HG03460 (cell line): ENCODE measurements at regions not wholly inside any gene's neighbourhood (a gene's known extent, or its start where the extent isn't known, plus 50 kb on each side); places are given as distances from the start of the nearest gene placed in this dataset.
"Not testable (repeated sequence)": the region's sequence is repeated elsewhere in the genome, so short reads cannot be mapped to it uniquely, and the experiment has no call there.

Experiments used
- ATAC-seq: cut with Tn5 transposase; IDR thresholded peaks from one replicate; pipeline ENCODE4 v1.9.1; 2021; ENCODE audit not compliant: unreplicated experiment

- ATAC-seq: not testable (repeated sequence)
Observed at GRCh38 chr6:94557207-94557606, 1020.1 kb upstream of the MANEA start.

- ATAC-seq: no peak
Observed at GRCh38 chr6:94548201-94548600, 1029.1 kb upstream of the MANEA start.

- ATAC-seq: no peak
Observed at GRCh38 chr6:94535798-94536197, 1041.5 kb upstream of the MANEA start.

GRCh38 chr6:94511502-94512088 lies 1065.7 kb upstream of the MANEA start:
- no peak for ATAC-seq

GRCh38 chr6:94510877-94511276 lies 1066.5 kb upstream of the MANEA start:
- ATAC-seq: no peak

- no peak for ATAC-seq
Observed at GRCh38 chr6:94501516-94501915, 1075.8 kb upstream of the MANEA start.

GRCh38 chr6:94498099-94498498 lies 1078.7 kb upstream of the EPHA7 start:
- ATAC-seq: no peak

GRCh38 chr6:94494500-94494899 lies 1075.1 kb upstream of the EPHA7 start:
- no peak for ATAC-seq

GRCh38 chr6:94487371-94487770 lies 1068.0 kb upstream of the EPHA7 start:
- no peak for ATAC-seq

GRCh38 chr6:94478133-94479005 lies 1059.0 kb upstream of the EPHA7 start:
- ATAC-seq: no peak

- ATAC-seq: no peak
Observed at GRCh38 chr6:94468830-94469229, 1049.5 kb upstream of the EPHA7 start.

- no peak for ATAC-seq
Observed at GRCh38 chr6:94464018-94464510, 1044.7 kb upstream of the EPHA7 start.

- ATAC-seq: no peak
Observed at GRCh38 chr6:94463306-94463705, 1043.9 kb upstream of the EPHA7 start.

- no peak for ATAC-seq
Observed at GRCh38 chr6:94462231-94462630, 1042.9 kb upstream of the EPHA7 start.

GRCh38 chr6:94456266-94456665 lies 1036.9 kb upstream of the EPHA7 start:
- ATAC-seq: no peak

- no peak for ATAC-seq
Observed at GRCh38 chr6:94454231-94454630, 1034.9 kb upstream of the EPHA7 start.

GRCh38 chr6:94446120-94446519 lies 1026.8 kb upstream of the EPHA7 start:
- ATAC-seq: no peak

- no peak for ATAC-seq
Observed at GRCh38 chr6:94443701-94444100, 1024.3 kb upstream of the EPHA7 start.

GRCh38 chr6:94424692-94425091 lies 1005.3 kb upstream of the EPHA7 start:
- ATAC-seq: no peak

- ATAC-seq: no peak
Observed at GRCh38 chr6:94417363-94417762, 998.0 kb upstream of the EPHA7 start.

GRCh38 chr6:94414041-94414440 lies 994.7 kb upstream of the EPHA7 start:
- no peak for ATAC-seq

GRCh38 chr6:94401311-94401710 lies 982.0 kb upstream of the EPHA7 start:
- ATAC-seq: no peak
